OCI-LY3 (cell line): ENCODE measurements at regions not wholly inside any gene's neighbourhood (a gene's known extent, or its start where the extent isn't known, plus 50 kb on each side); places are given as distances from the start of the nearest gene placed in this dataset.
"Not testable (repeated sequence)": the region's sequence is repeated elsewhere in the genome, so short reads cannot be mapped to it uniquely, and the experiment has no call there.

ENCODE experiments used
- H2AFZ ChIP-seq: fragments of 200-600, 300-600 bp; shearing (Covaris generic); 2 replicates; pipeline ENCODE4 v1.6.0; 2014; ENCODE audit warnings: antibody characterized with exemption, low read depth, low read length
- H3K27ac ChIP-seq: fragments of 200-600, 300-600 bp; sonication (generic); 2 replicates; pipeline ENCODE4 v1.5.1; 2014; ENCODE audit warnings: mild to moderate bottlenecking, low read length, moderate library complexity, mixed read lengths
- H3K27me3 ChIP-seq: fragments of 200-600, 300-600 bp; sonication (generic); 2 replicates; pipeline ENCODE4 v1.6.1; 2014; ENCODE audit warnings: low read depth, low read length, mixed read lengths
- H3K36me3 ChIP-seq: fragments of 200-600, 300-600 bp; sonication (generic); replicated peaks from 2 replicates; pipeline ENCODE3; 2014; ENCODE audit warnings: low read depth, low read length, mixed read lengths
- H3K4me1 ChIP-seq: fragments of 300-600, 200-600 bp; sonication (generic); 2 replicates; pipeline ENCODE4 v1.6.1; 2014; ENCODE audit warnings: low read length, mixed read lengths
- H3K4me2 ChIP-seq: fragments of 200-600, 300-600 bp; sonication (generic); 2 replicates; pipeline ENCODE4 v1.6.1; 2014; ENCODE audit warnings: low read length, mixed read lengths
- H3K4me3 ChIP-seq: fragments of 300-600, 200-600 bp; sonication (generic); 2 replicates; pipeline ENCODE4 v1.5.1; 2014; ENCODE audit warnings: antibody characterized with exemption, mild to moderate bottlenecking, low read length, moderate library complexity
- H3K79me2 ChIP-seq: fragments of 300-600, 200-600 bp; shearing (Covaris generic); 2 replicates; pipeline ENCODE4 v1.6.1; 2014; ENCODE audit warnings: mild to moderate bottlenecking, low read length, mixed read lengths
- H3K9ac ChIP-seq: fragments of 300-600, 200-600 bp; shearing (Covaris generic); 2 replicates; pipeline ENCODE4 v1.6.0; 2014; ENCODE audit warnings: mild to moderate bottlenecking, low read length, moderate library complexity
- H3K9me3 ChIP-seq: fragments of 200-600, 300-600 bp; shearing (Covaris generic); 2 replicates; pipeline ENCODE4 v1.6.1; 2014; ENCODE audit warnings: low read length, mixed read lengths; ENCODE audit not compliant: insufficient read depth
- H4K20me1 ChIP-seq: fragments of 200-600, 300-600 bp; sonication (generic); 2 replicates; pipeline ENCODE4 v1.6.1; 2016; ENCODE audit warnings: low read length, mixed read lengths; ENCODE audit not compliant: insufficient read depth
- CTCF ChIP-seq: fragments of 200-600, 300-600 bp; sonication (generic); IDR thresholded peaks from 2 replicates; pipeline ENCODE4 v1.5.1; 2014; ENCODE audit warnings: antibody characterized with exemption, low read length, low read depth
- EZH2phosphoT487 ChIP-seq: fragments of 200-600 bp; shearing (Covaris generic); IDR thresholded peaks from 2 replicates; pipeline ENCODE4 v1.6.1; 2018; ENCODE audit warnings: antibody characterized with exemption, mixed run types, low read depth

GRCh38 chr12:102675672-102676071 is 195.3 kb upstream of the IGF1 start:
- Histone ChIP-seq H3K27me3 (no peaks in the 10 kb centered on the region), H3K4me1 (no peaks in the 10 kb centered on the region), H3K4me2 (no peak overlapping the region), H4K20me1 (no peaks in the 10 kb centered on the region), H3K27ac (no peak overlapping the region), H3K9ac (no peak overlapping the region), H3K4me3 (no peak overlapping the region), H3K79me2 (no peaks in the 10 kb centered on the region), H3K36me3 (no peaks in the 10 kb centered on the region), H2AFZ (no peak overlapping the region), H3K9me3 (peaks cover 9% of the 10 kb centered on the region)
- TF ChIP-seq CTCF (no peak), EZH2phosphoT487 (no peak)

GRCh38 chr12:102673606-102674005 is 193.2 kb upstream of the IGF1 start:
- H3K4me3 ChIP-seq, result no peak overlapping the region
- H3K9me3 ChIP-seq, result peaks cover 9% of the 10 kb centered on the region
- no peaks in the 10 kb centered on the region for H3K36me3 ChIP-seq
- no peaks in the 10 kb centered on the region for H3K4me1 ChIP-seq
- TF ChIP-seq CTCF (no peak), EZH2phosphoT487 (no peak)
- no peaks in the 10 kb centered on the region for H4K20me1 ChIP-seq
- H3K9ac ChIP-seq, result no peak overlapping the region
- H2AFZ ChIP-seq, result no peak overlapping the region
- H3K79me2 ChIP-seq, result no peaks in the 10 kb centered on the region
- no peaks in the 10 kb centered on the region for H3K27me3 ChIP-seq
- no peak overlapping the region for H3K27ac ChIP-seq
- H3K4me2 ChIP-seq, result no peak overlapping the region

GRCh38 chr12:102672212-102672611 is 191.8 kb upstream of the IGF1 start:
- not testable (repeated sequence) for H3K36me3 ChIP-seq, H3K27me3 ChIP-seq, H3K27ac ChIP-seq, H2AFZ ChIP-seq, H3K9me3 ChIP-seq, H3K4me2 ChIP-seq, H3K4me3 ChIP-seq, H3K79me2 ChIP-seq, H3K4me1 ChIP-seq, H4K20me1 ChIP-seq, H3K9ac ChIP-seq

GRCh38 chr12:102669056-102669455 is 188.7 kb upstream of the IGF1 start:
- peaks cover 9% of the 10 kb centered on the region for H3K9me3 ChIP-seq
- no peaks in the 10 kb centered on the region for H3K4me1 ChIP-seq
- H3K27me3 ChIP-seq, result no peaks in the 10 kb centered on the region
- H3K36me3 ChIP-seq, result no peaks in the 10 kb centered on the region
- H3K79me2 ChIP-seq, result no peaks in the 10 kb centered on the region
- H2AFZ ChIP-seq, result no peak overlapping the region
- no peak for TF ChIP-seq EZH2phosphoT487
- TF ChIP-seq CTCF, result no peak
- no peak overlapping the region for H3K27ac ChIP-seq
- H3K4me2 ChIP-seq, result no peak overlapping the region
- H3K4me3 ChIP-seq, result no peak overlapping the region
- H3K9ac ChIP-seq, result no peak overlapping the region
- H4K20me1 ChIP-seq, result no peaks in the 10 kb centered on the region

GRCh38 chr12:102666176-102666575 is 185.8 kb upstream of the IGF1 start:
- H3K4me2 ChIP-seq, H3K4me1 ChIP-seq, H4K20me1 ChIP-seq, H3K9me3 ChIP-seq, H3K4me3 ChIP-seq, H3K27ac ChIP-seq, H3K27me3 ChIP-seq, H3K9ac ChIP-seq, H3K36me3 ChIP-seq, H3K79me2 ChIP-seq, H2AFZ ChIP-seq: not testable (repeated sequence)
